H9 (cell line): ENCODE measurements at regions not wholly inside any gene's neighbourhood (a gene's known extent, or its start where the extent isn't known, plus 50 kb on each side); places are given as distances from the start of the nearest gene placed in this dataset.

Experiments used
- DNase-seq: peaks from one replicate; pipeline ENCODE4 v3.0.0-alpha.2; 2017
- H2AFZ ChIP-seq: one replicate; pipeline ENCODE4 v1.6.1; 2013; ENCODE audit warnings: mild to moderate bottlenecking, low read length, control low read depth, moderate library complexity
- H2AK5ac ChIP-seq: 2 replicates; pipeline ENCODE4 v1.6.1; 2013; ENCODE audit warnings: low read length, control low read depth, mixed read lengths; ENCODE audit not compliant: insufficient read length
- H2BK120ac ChIP-seq: one replicate; pipeline ENCODE4 v1.6.1; 2013; ENCODE audit warnings: low read depth, mild to moderate bottlenecking, low read length, control low read depth, inconsistent platforms; ENCODE audit not compliant: poor library complexity, severe bottlenecking
- H2BK12ac ChIP-seq: 2 replicates; pipeline ENCODE4 v1.6.1; 2013; ENCODE audit warnings: low read length, control low read depth, mixed read lengths, low read depth; ENCODE audit not compliant: insufficient read length
- H2BK15ac ChIP-seq: 2 replicates; pipeline ENCODE4 v1.6.1; 2013; ENCODE audit warnings: low read depth, low read length, control low read depth
- H2BK20ac ChIP-seq: one replicate; pipeline ENCODE4 v1.6.1; 2013; ENCODE audit warnings: low read depth, mild to moderate bottlenecking, low read length, control low read depth, inconsistent platforms; ENCODE audit not compliant: poor library complexity, severe bottlenecking
- H2BK5ac ChIP-seq: 2 replicates; pipeline ENCODE4 v1.6.1; 2013; ENCODE audit warnings: low read length, control low read depth, mixed read lengths; ENCODE audit not compliant: insufficient read length
- H3K14ac ChIP-seq: 2 replicates; pipeline ENCODE4 v1.6.1; 2013; ENCODE audit warnings: low read length, control low read depth; ENCODE audit not compliant: insufficient read depth
- H3K18ac ChIP-seq: 2 replicates; pipeline ENCODE4 v1.6.1; 2013; ENCODE audit warnings: low read depth, mild to moderate bottlenecking, mixed read lengths, low read length, control low read depth; ENCODE audit not compliant: insufficient read length
- H3K23ac ChIP-seq: 2 replicates; pipeline ENCODE4 v1.6.1; 2013; ENCODE audit warnings: low read length, control low read depth, mixed read lengths, low read depth; ENCODE audit not compliant: insufficient read length
- H3K23me2 ChIP-seq: 2 replicates; pipeline ENCODE4 v1.6.1; 2013; ENCODE audit warnings: low read depth, mild to moderate bottlenecking, mixed read lengths, low read length, control low read depth; ENCODE audit not compliant: insufficient read length, poor library complexity, severe bottlenecking
- H3K27ac ChIP-seq: 2 replicates; pipeline ENCODE4 v1.5.1; 2013; ENCODE audit warnings: low read length, control low read depth, mixed read lengths, low read depth; ENCODE audit not compliant: insufficient read length
- H3K27me3 ChIP-seq: 2 replicates; pipeline ENCODE4 v1.6.1; 2013; ENCODE audit warnings: low read length, control low read depth, inconsistent platforms; ENCODE audit not compliant: insufficient read depth
- H3K4ac ChIP-seq: 2 replicates; pipeline ENCODE4 v1.6.1; 2013; ENCODE audit warnings: low read depth, mild to moderate bottlenecking, control low read depth, inconsistent platforms, low read length, moderate library complexity
- H3K4me1 ChIP-seq: 2 replicates; pipeline ENCODE4 v1.6.1; 2013; ENCODE audit warnings: low read length, control low read depth, inconsistent platforms; ENCODE audit not compliant: insufficient read depth
- H3K4me2 ChIP-seq: 2 replicates; pipeline ENCODE4 v1.6.1; 2013; ENCODE audit warnings: low read length, control low read depth, mixed read lengths; ENCODE audit not compliant: insufficient read length, insufficient read depth
- H3K56ac ChIP-seq: 2 replicates; pipeline ENCODE4 v1.6.1; 2013; ENCODE audit warnings: low read depth, mild to moderate bottlenecking, mixed read lengths, low read length, control low read depth; ENCODE audit not compliant: insufficient read length
- H3K79me1 ChIP-seq: 2 replicates; pipeline ENCODE4 v1.6.1; 2013; ENCODE audit warnings: low read depth, mild to moderate bottlenecking, moderate library complexity, low read length, control low read depth, inconsistent platforms; ENCODE audit not compliant: insufficient read depth, poor library complexity, severe bottlenecking
- H3K79me2 ChIP-seq: 2 replicates; pipeline ENCODE4 v1.6.1; 2013; ENCODE audit warnings: low read length, control low read depth, inconsistent platforms; ENCODE audit not compliant: insufficient read depth
- H3K9ac ChIP-seq: 2 replicates; pipeline ENCODE4 v1.6.1; 2013; ENCODE audit warnings: low read length, control low read depth, mixed read lengths; ENCODE audit not compliant: insufficient read length; ENCODE audit errors: extremely low read depth
- H3K9me3 ChIP-seq: one replicate; pipeline ENCODE4 v1.6.1; 2013; ENCODE audit warnings: low read depth, low read length, inconsistent platforms; ENCODE audit not compliant: control insufficient read depth
- H3T11ph ChIP-seq: one replicate; pipeline ENCODE4 v1.6.1; 2013; ENCODE audit warnings: mild to moderate bottlenecking, low read length, control low read depth, inconsistent platforms
- H4K20me1 ChIP-seq: one replicate; pipeline ENCODE4 v1.6.1; 2013; ENCODE audit not compliant: control insufficient read depth, insufficient read length, insufficient read depth
- H4K5ac ChIP-seq: 2 replicates; pipeline ENCODE4 v1.6.1; 2013; ENCODE audit warnings: low read depth, mild to moderate bottlenecking, mixed read lengths, low read length, control low read depth; ENCODE audit not compliant: insufficient read length
- H4K8ac ChIP-seq: replicated peaks from 2 replicates; pipeline ENCODE4 v1.6.1; 2013; ENCODE audit warnings: low read length, control low read depth, mixed read lengths, low read depth; ENCODE audit not compliant: insufficient read length
- H4K91ac ChIP-seq: 2 replicates; pipeline ENCODE4 v1.6.1; 2013; ENCODE audit warnings: low read depth, mild to moderate bottlenecking, moderate library complexity, mixed read lengths, low read length, control low read depth; ENCODE audit not compliant: insufficient read length
- H3K27ac Mint-ChIP-seq, 3 experiments: 2 replicates in 2 of 3; 3 replicates in 1 of 3; pipeline ENCODE4 v1.8.0; 2020 to 2021; ENCODE audit warnings: mixed read lengths in 3 of 3, mild to moderate bottlenecking in 1 of 3, moderate library complexity in 1 of 3
- H3K27me3 Mint-ChIP-seq: 2 replicates; pipeline ENCODE4 v1.8.0; 2021; ENCODE audit warnings: low read depth, mild to moderate bottlenecking, moderate library complexity, mixed read lengths
- H3K36me3 Mint-ChIP-seq, 3 experiments: 2 replicates in 2 of 3; 3 replicates in 1 of 3; pipeline ENCODE4 v1.8.0; 2020 to 2021; ENCODE audit warnings: low read depth in 3 of 3, mixed read lengths in 3 of 3; ENCODE audit not compliant: insufficient read depth in 1 of 3
- H3K4me1 Mint-ChIP-seq, 2 experiments: 2 replicates each; pipeline ENCODE4 v1.8.0; 2020; ENCODE audit warnings: mixed read lengths in 2 of 2
- H3K4me3 Mint-ChIP-seq, 2 experiments: 2 replicates in 1 of 2; 3 replicates in 1 of 2; pipeline ENCODE4 v1.8.0; 2020 to 2021; ENCODE audit warnings: mild to moderate bottlenecking in 2 of 2, mixed read lengths in 2 of 2, moderate library complexity in 1 of 2
- H3K9me3 Mint-ChIP-seq, 2 experiments: 2 replicates in 1 of 2; 3 replicates in 1 of 2; pipeline ENCODE4 v1.8.0; 2020; ENCODE audit warnings: mild to moderate bottlenecking in 2 of 2, mixed read lengths in 2 of 2, moderate library complexity in 1 of 2
- CTCF ChIP-seq: fragments of 200-600 bp; sonication (generic); conservative IDR thresholded peaks from 3 replicates; pipeline ENCODE4 v1.8.0; 2021; ENCODE audit warnings: antibody characterized with exemption, mild to moderate bottlenecking
- WGBS: extraction: QIAGEN DNeasy Blood & Tissue Kit; methylation state at CpG from one replicate; pipeline ENCODE4 v1.1.7; 2013; ENCODE audit warnings: missing lambda C conversion rate, low lambda C conversion rate, mixed read lengths; ENCODE audit not compliant: insufficient read length; ENCODE audit errors: extremely low coverage; 5-methylcytosine and 5-hydroxymethylcytosine counted together

- no peak overlapping the region for H3K9ac ChIP-seq
- no peaks in the 10 kb centered on the region for H3K79me2 ChIP-seq
- no peak overlapping the region for H4K8ac ChIP-seq
- H3K23me2 ChIP-seq: no peaks in the 10 kb centered on the region
- no peak for TF ChIP-seq CTCF
- H4K91ac ChIP-seq: no peak overlapping the region
- H2AK5ac ChIP-seq: no peak overlapping the region
- H2AFZ ChIP-seq: no peak overlapping the region
- H3K27me3 ChIP-seq: no peaks in the 10 kb centered on the region
- no peak overlapping the region for H3K4ac ChIP-seq
- peaks cover 18% of the 10 kb centered on the region in 2 experiments for H3K9me3 Mint-ChIP-seq
- H3K4me1 Mint-ChIP-seq: peaks cover 5 to 8% of the 10 kb centered on the region in 2 experiments; a peak in 3 of 4 replicates
- no peak overlapping the region for H3T11ph ChIP-seq
- no CpG with 5 or more reads among the region's 3 CpGs for WGBS
- H2BK15ac ChIP-seq: no peak overlapping the region
- H2BK20ac ChIP-seq: no peak overlapping the region
- H2BK12ac ChIP-seq: no peak overlapping the region
- no peak overlapping the region for H3K18ac ChIP-seq
- no peaks in the 10 kb centered on the region for H3K4me1 ChIP-seq
- H3K4me2 ChIP-seq: no peak overlapping the region
- no peak overlapping the region for H4K5ac ChIP-seq
- H3K27ac ChIP-seq: no peak overlapping the region
- H3K79me1 ChIP-seq: no peaks in the 10 kb centered on the region
- H3K56ac ChIP-seq: no peak overlapping the region
- H3K9me3 ChIP-seq: peaks cover 15% of the 10 kb centered on the region
- H3K36me3 Mint-ChIP-seq: peaks cover 8 to 18% (median 17%) of the 10 kb centered on the region in 3 experiments
- no peak overlapping the region for H3K23ac ChIP-seq
- peaks cover 2% of the 10 kb centered on the region for H4K20me1 ChIP-seq
- no peak overlapping the region for H3K27ac Mint-ChIP-seq
- DNase-seq: no peak
- H2BK120ac ChIP-seq: no peak overlapping the region
- H2BK5ac ChIP-seq: no peak overlapping the region
- no peak overlapping the region for H3K4me3 Mint-ChIP-seq
- H3K27me3 Mint-ChIP-seq: no peaks in the 10 kb centered on the region; the same call in 1 of the 2 replicates
- no peak overlapping the region for H3K14ac ChIP-seq
Measured at GRCh38 chr4:123578276-123579029, 181.9 kb downstream of the SPRY1 start.
